Right lobe of liver (tissue), 4 donors: ENCODE measurements at regions not wholly inside any gene's neighbourhood (a gene's known extent, or its start where the extent isn't known, plus 50 kb on each side); places are given as distances from the start of the nearest gene placed in this dataset.

Experiments
- POLR2A ChIP-seq: fragments of 450-650 bp; IDR thresholded peaks from one replicate; pipeline ENCODE4 v1.6.1; 2017; ENCODE audit warnings: antibody characterized with exemption, mild to moderate bottlenecking
- TF ChIP-seq, protein P1 (sequence below), 4 donors: fragments of 200-600 bp in 3 of 4; fragments of 450-650 bp in 1 of 4; IDR thresholded peaks; one replicate each; pipeline versions ENCODE4 v1.5.1 to v1.8.0; 2016 to 2022; ENCODE audit warnings: antibody characterized with exemption in 4 of 4, mild to moderate bottlenecking in 2 of 4
- donor health status: DM: no; HTN: no; CAD: no.
- donor health status: DM: no; HTN: no; CAD: no.
- donor health status: DM: no; HTN: yes; CAD: no.

DNA sequence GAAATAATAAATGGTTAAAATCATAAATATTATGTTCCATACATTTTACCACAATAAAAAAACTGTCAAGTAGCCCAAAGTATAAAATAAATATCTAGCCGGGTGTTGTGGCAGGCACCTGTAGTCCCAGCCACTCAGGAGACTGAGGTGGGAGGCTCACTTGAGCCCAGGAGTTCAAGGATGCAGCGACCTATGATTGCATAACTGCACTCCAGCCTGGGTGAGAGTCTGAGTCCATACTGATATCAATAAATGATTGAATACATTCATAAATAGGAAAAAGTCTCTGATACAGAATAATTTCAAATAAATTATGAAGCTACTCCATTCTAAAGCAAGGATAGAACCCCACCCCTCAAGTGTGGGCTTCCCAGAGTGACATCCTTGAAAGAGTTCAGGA lies 68.5 kb upstream of the GATA2 start:
- TF ChIP-seq, protein P1, sequence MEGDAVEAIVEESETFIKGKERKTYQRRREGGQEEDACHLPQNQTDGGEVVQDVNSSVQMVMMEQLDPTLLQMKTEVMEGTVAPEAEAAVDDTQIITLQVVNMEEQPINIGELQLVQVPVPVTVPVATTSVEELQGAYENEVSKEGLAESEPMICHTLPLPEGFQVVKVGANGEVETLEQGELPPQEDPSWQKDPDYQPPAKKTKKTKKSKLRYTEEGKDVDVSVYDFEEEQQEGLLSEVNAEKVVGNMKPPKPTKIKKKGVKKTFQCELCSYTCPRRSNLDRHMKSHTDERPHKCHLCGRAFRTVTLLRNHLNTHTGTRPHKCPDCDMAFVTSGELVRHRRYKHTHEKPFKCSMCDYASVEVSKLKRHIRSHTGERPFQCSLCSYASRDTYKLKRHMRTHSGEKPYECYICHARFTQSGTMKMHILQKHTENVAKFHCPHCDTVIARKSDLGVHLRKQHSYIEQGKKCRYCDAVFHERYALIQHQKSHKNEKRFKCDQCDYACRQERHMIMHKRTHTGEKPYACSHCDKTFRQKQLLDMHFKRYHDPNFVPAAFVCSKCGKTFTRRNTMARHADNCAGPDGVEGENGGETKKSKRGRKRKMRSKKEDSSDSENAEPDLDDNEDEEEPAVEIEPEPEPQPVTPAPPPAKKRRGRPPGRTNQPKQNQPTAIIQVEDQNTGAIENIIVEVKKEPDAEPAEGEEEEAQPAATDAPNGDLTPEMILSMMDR (IDR thresholded peaks at IDR 0.05) = no peak
- no peak for TF ChIP-seq POLR2A
